GM23338 (cell line): ENCODE measurements at regions not wholly inside any gene's neighbourhood (a gene's known extent, or its start where the extent isn't known, plus 50 kb on each side); places are given as distances from the start of the nearest gene placed in this dataset.

Source experiments
- ATAC-seq: fragments of 200-7000 bp; cut with Tn5 transposase; 3 replicates; pipeline ENCODE4 v1.9.1; 2020
- DNase-seq: peaks from one replicate; pipeline ENCODE4 v3.0.0-alpha.2; 2015; ENCODE audit warnings: low spot score
- H2AFZ ChIP-seq: fragments of 200-600 bp; sonication (generic); 2 replicates; pipeline ENCODE4 v1.8.0; 2016; ENCODE audit warnings: antibody characterized with exemption, mild to moderate bottlenecking, moderate library complexity
- H3F3A ChIP-seq: fragments of 200-600 bp; sonication (generic); replicated peaks from 2 replicates; pipeline ENCODE4 v1.8.0; 2017; ENCODE audit warnings: antibody characterized with exemption, mixed run types, low read depth
- H3K27ac ChIP-seq: fragments of 200-600 bp; sonication (generic); 2 replicates; pipeline ENCODE4 v1.6.1; 2016; ENCODE audit warnings: low read depth
- H3K27me3 ChIP-seq: fragments of 200-600 bp; sonication (generic); 2 replicates; pipeline ENCODE4 v1.8.0; 2016; ENCODE audit warnings: mild to moderate bottlenecking, mixed run types, moderate library complexity; ENCODE audit not compliant: insufficient read depth
- H3K36me3 ChIP-seq: fragments of 200-600 bp; sonication (generic); 2 replicates; pipeline ENCODE4 v1.8.0; 2016; ENCODE audit warnings: mild to moderate bottlenecking; ENCODE audit not compliant: insufficient read depth
- H3K4me1 ChIP-seq: fragments of 200-600 bp; sonication (generic); 2 replicates; pipeline ENCODE4 v1.8.0; 2016; ENCODE audit warnings: mild to moderate bottlenecking, moderate library complexity; ENCODE audit not compliant: insufficient read depth
- H3K4me2 ChIP-seq: fragments of 200-600 bp; sonication (generic); 2 replicates; pipeline ENCODE4 v1.7.1; 2017; ENCODE audit warnings: mixed run types
- H3K4me3 ChIP-seq: fragments of 200-600 bp; sonication (generic); 2 replicates; pipeline ENCODE4 v1.6.1; 2016; ENCODE audit warnings: mixed run types
- H3K79me2 ChIP-seq: fragments of 200-600 bp; sonication (generic); replicated peaks from 2 replicates; pipeline ENCODE4 v1.8.0; 2017; ENCODE audit warnings: mild to moderate bottlenecking; ENCODE audit not compliant: insufficient read depth
- H3K9me2 ChIP-seq: fragments of 200-600 bp; sonication (generic); 2 replicates; pipeline ENCODE4 v1.8.0; 2017; ENCODE audit not compliant: insufficient read depth
- H4K20me1 ChIP-seq: fragments of 200-600 bp; sonication (generic); replicated peaks from 2 replicates; pipeline ENCODE4 v1.8.0; 2017; ENCODE audit warnings: mild to moderate bottlenecking; ENCODE audit not compliant: insufficient read depth
- H3K27ac Mint-ChIP-seq: 2 replicates; pipeline ENCODE4 v1.8.0; 2020; ENCODE audit warnings: inconsistent platforms, mild to moderate bottlenecking, moderate library complexity, mixed read lengths
- H3K27me3 Mint-ChIP-seq: 3 replicates; pipeline ENCODE4 v1.8.0; 2022; ENCODE audit warnings: low read depth, mild to moderate bottlenecking, moderate library complexity, mixed read lengths, inconsistent platforms; ENCODE audit not compliant: insufficient read depth, poor library complexity
- H3K36me3 Mint-ChIP-seq: 3 replicates; pipeline ENCODE4 v1.8.0; 2021; ENCODE audit warnings: low read depth, mild to moderate bottlenecking, inconsistent platforms, moderate library complexity, mixed read lengths
- H3K4me1 Mint-ChIP-seq: 3 replicates; pipeline ENCODE4 v1.8.0; 2020; ENCODE audit warnings: mild to moderate bottlenecking, inconsistent platforms, mixed read lengths
- H3K4me3 Mint-ChIP-seq: 3 replicates; pipeline ENCODE4 v1.8.0; 2021; ENCODE audit warnings: moderate library complexity, mild to moderate bottlenecking, inconsistent platforms, mixed read lengths
- H3K9me3 Mint-ChIP-seq: 3 replicates; pipeline ENCODE4 v1.8.0; 2020; ENCODE audit warnings: moderate library complexity, mild to moderate bottlenecking, inconsistent platforms, mixed read lengths
- CREB1 ChIP-seq: fragments of 250-450 bp; sonication (Bioruptor Pico); IDR thresholded peaks from 2 replicates; pipeline ENCODE4 v1.5.0; 2020; ENCODE audit warnings: low read depth, mild to moderate bottlenecking, moderate library complexity
- EZH2 ChIP-seq: fragments of 200-600 bp; sonication (generic); IDR thresholded peaks from one replicate; pipeline ENCODE4 v1.8.0; 2017; ENCODE audit warnings: antibody characterized with exemption, mild to moderate bottlenecking, low read depth; ENCODE audit not compliant: unreplicated experiment
- EZH2phosphoT487 ChIP-seq: fragments of 200-600 bp; sonication (generic); IDR thresholded peaks from one replicate; pipeline ENCODE4 v1.8.1; 2018; ENCODE audit warnings: antibody characterized with exemption; ENCODE audit not compliant: unreplicated experiment
- JUNB ChIP-seq: IDR thresholded peaks from one replicate; pipeline ENCODE4 v1.6.1; 2016; ENCODE audit warnings: antibody characterized with exemption; ENCODE audit not compliant: unreplicated experiment
- POLR2AphosphoS5 ChIP-seq: IDR thresholded peaks from 2 replicates; pipeline ENCODE4 v1.6.1; 2016; ENCODE audit warnings: antibody characterized with exemption, low read depth
- STAT1 ChIP-seq: IDR thresholded peaks from one replicate; pipeline ENCODE4 v1.6.1; 2016; ENCODE audit warnings: antibody characterized with exemption; ENCODE audit not compliant: unreplicated experiment
- ZNF114 ChIP-seq: fragments of 250-450 bp; sonication (Bioruptor Pico); IDR thresholded peaks from 2 replicates; pipeline ENCODE4 v1.5.0; 2020; ENCODE audit warnings: mild to moderate bottlenecking, moderate library complexity
- ZNF331 ChIP-seq: fragments of 250-450 bp; sonication (Bioruptor Pico); IDR thresholded peaks from 2 replicates; pipeline ENCODE4 v1.5.0; 2020; ENCODE audit warnings: low read depth, mild to moderate bottlenecking, moderate library complexity
- ZNF462 ChIP-seq: fragments of 250-450 bp; sonication (Bioruptor Pico); IDR thresholded peaks from 2 replicates; pipeline ENCODE4 v1.5.0; 2020; ENCODE audit warnings: mild to moderate bottlenecking, moderate library complexity
- TF ChIP-seq, protein P1 (sequence below), 2 experiments: fragments of 200-600 bp in 1 of 2; sonication (generic) in 1 of 2; conservative IDR thresholded peaks; 2 replicates each; pipeline versions ENCODE4 v1.5.1 to v1.6.1; 2016 to 2017; ENCODE audit warnings: antibody characterized with exemption in 2 of 2, low read depth in 2 of 2, mild to moderate bottlenecking in 2 of 2, moderate library complexity in 1 of 2

DNA sequence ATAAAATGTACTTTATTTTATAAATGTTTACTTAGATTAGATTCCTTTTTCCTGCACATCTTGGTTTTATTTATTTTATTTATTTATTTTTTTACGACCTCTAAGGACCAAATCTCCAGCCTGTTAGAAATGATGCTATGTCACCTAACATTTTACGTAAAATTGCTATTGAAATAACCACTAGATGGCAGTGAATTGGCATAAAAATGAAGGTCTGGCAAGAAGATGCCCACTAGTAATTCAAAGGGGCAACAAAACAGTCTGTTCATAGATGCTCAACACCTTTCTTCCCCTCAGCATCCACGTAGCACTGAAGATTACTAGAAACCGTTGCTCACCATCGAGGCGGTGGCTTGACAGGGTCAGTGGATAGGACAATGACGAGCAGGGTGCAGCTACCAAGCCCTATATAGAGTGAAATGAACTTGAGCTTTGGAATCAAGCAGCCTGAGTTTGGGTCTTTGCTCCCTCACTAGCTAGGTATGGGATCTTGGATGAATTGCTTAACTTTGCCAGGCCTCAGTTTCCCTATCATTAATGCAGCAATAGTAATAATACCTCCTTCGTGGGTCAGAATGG is 128.7 kb upstream of the L3MBTL4 start:
- H3K9me2 ChIP-seq: no peaks in the 10 kb centered on the region
- no peaks in the 10 kb centered on the region for H4K20me1 ChIP-seq
- no peaks in the 10 kb centered on the region for H3K79me2 ChIP-seq
- peaks cover 6% of the 10 kb centered on the region; the same call in 2 of the 3 replicates for H3K4me1 Mint-ChIP-seq
- no peak overlapping the region for H3K4me3 ChIP-seq
- H3K27ac Mint-ChIP-seq: no peak overlapping the region
- DNase-seq (peak; percentile 64), ATAC-seq (peak; percentile 39; the same call in 1 of the 3 replicates)
- no peaks in the 10 kb centered on the region for H3K36me3 ChIP-seq
- H3K9me3 Mint-ChIP-seq: peaks cover 14% of the 10 kb centered on the region
- H3K27me3 ChIP-seq: no peaks in the 10 kb centered on the region
- peaks cover 16% of the 10 kb centered on the region for H3K36me3 Mint-ChIP-seq
- H3F3A ChIP-seq: 0 out of 2 replicates have a peak, but pooled peaks cover 5% of the 10 kb centered on the region
- peaks cover 5% of the 10 kb centered on the region for H3K27me3 Mint-ChIP-seq
- H2AFZ ChIP-seq: no peak overlapping the region
- H3K27ac ChIP-seq: no peak overlapping the region
- H3K4me1 ChIP-seq: no peaks in the 10 kb centered on the region
- no peak overlapping the region for H3K4me3 Mint-ChIP-seq
- no peak overlapping the region for H3K4me2 ChIP-seq
- TF ChIP-seq STAT1 (no peak), EZH2phosphoT487 (no peak), POLR2AphosphoS5 (no peak), JUNB (no peak), ZNF114 (CRISPR knock-in tag) (no peak)
- TF ChIP-seq, protein P1, sequence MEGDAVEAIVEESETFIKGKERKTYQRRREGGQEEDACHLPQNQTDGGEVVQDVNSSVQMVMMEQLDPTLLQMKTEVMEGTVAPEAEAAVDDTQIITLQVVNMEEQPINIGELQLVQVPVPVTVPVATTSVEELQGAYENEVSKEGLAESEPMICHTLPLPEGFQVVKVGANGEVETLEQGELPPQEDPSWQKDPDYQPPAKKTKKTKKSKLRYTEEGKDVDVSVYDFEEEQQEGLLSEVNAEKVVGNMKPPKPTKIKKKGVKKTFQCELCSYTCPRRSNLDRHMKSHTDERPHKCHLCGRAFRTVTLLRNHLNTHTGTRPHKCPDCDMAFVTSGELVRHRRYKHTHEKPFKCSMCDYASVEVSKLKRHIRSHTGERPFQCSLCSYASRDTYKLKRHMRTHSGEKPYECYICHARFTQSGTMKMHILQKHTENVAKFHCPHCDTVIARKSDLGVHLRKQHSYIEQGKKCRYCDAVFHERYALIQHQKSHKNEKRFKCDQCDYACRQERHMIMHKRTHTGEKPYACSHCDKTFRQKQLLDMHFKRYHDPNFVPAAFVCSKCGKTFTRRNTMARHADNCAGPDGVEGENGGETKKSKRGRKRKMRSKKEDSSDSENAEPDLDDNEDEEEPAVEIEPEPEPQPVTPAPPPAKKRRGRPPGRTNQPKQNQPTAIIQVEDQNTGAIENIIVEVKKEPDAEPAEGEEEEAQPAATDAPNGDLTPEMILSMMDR (conservative IDR thresholded peaks at IDR 0.05; ENCODE audit: low read depth in 2 of 2): peak; percentile 61 to 76

DNA sequence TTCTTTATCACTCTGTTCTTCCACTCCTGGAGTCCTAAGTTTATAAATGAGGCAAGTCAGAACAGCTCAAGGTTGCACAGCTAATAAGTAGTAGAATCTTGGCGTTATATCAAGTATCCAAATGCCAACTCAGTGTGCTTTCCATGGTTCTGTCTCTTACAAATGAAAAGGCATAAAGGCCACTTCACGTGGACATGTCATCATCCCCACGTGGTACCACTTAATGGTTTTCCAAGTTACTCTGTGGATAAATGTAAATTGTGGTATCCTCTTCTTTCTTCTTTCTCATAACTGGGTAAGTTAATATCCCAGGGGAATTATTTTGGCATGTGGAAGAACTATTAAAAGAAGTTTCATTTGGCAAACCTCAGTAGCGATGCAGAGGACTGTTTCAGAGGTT is 131.5 kb upstream of the L3MBTL4 start:
- H3K36me3 Mint-ChIP-seq: peaks cover 28% of the 10 kb centered on the region
- TF ChIP-seq JUNB (no peak), EZH2phosphoT487 (no peak), ZNF331 (CRISPR knock-in tag) (no peak), CREB1 (no peak), EZH2 (no peak), ZNF462 (no peak), ZNF114 (CRISPR knock-in tag) (no peak)
- TF ChIP-seq, protein P1 (conservative IDR thresholded peaks at IDR 0.05; ENCODE audit: low read depth in 2 of 2): no peak

More for the DNA sequence above, 131.5 kb upstream of the L3MBTL4 start:
- Mint-ChIP-seq H3K4me1 (peaks cover 6% of the 10 kb centered on the region; the same call in 2 of the 3 replicates), H3K27ac (no peak overlapping the region), H3K27me3 (peaks cover 3% of the 10 kb centered on the region), H3K9me3 (peaks cover 22% of the 10 kb centered on the region), H3K4me3 (no peak overlapping the region)
- ATAC-seq (no peak), DNase-seq (no peak)
- 0 out of 2 replicates have a peak, but pooled peaks cover 5% of the 10 kb centered on the region for H3F3A ChIP-seq
- H3K4me1 ChIP-seq: no peaks in the 10 kb centered on the region
- H4K20me1 ChIP-seq: no peaks in the 10 kb centered on the region
- H3K4me3 ChIP-seq: no peak overlapping the region
- H3K27me3 ChIP-seq: no peaks in the 10 kb centered on the region
- H3K4me2 ChIP-seq: no peak overlapping the region
- H3K27ac ChIP-seq: no peak overlapping the region
- no peak overlapping the region for H2AFZ ChIP-seq
- no peaks in the 10 kb centered on the region for H3K36me3 ChIP-seq
- H3K79me2 ChIP-seq: no peaks in the 10 kb centered on the region
- no peaks in the 10 kb centered on the region for H3K9me2 ChIP-seq
